Stimulated activated CD8-positive, alpha-beta memory T cell treated with anti-CD3 and anti-CD28 coated beads, Interleukin-7, amount 100 ng/mL, for 48 hours (primary cell): ENCODE measurements at regions not wholly inside any gene's neighbourhood (a gene's known extent, or its start where the extent isn't known, plus 50 kb on each side); places are given as distances from the start of the nearest gene placed in this dataset.
"Not testable (repeated sequence)": the region's sequence is repeated elsewhere in the genome, so short reads cannot be mapped to it uniquely, and the experiment has no call there.

ENCODE experiments used
- DNase-seq, 2 donors: peaks; one replicate each; pipeline ENCODE4 v3.0.0-alpha.2; 2020; ENCODE audit warnings: low read depth in 1 of 2; ENCODE audit errors: extremely low read depth in 1 of 2

GRCh38 chr9:38342532-38342931, 50.0 kb upstream of the ALDH1B1 start:
- DNase-seq = no peak

GRCh38 chr9:38342096-38342495, 50.4 kb upstream of the ALDH1B1 start:
- DNase-seq = no peak

DNA sequence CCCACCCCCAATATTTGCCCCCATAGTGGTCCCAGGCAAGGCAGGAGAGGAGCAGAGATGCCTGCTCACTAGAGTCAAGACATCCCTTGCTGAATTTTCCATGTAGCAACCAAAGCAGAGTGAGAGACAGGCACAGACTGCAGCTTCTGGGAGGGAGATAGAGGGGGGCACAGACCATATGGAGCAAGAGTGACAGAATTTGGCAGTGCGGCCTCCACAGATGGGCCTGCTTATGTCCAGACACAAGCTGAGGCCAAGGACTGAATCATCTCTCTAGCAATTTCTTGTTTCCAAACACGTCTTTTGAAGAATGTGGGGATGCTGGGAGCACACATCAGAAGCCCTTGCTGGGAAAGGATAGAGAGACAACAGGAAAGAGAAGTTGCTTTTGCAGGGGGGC, 53.0 kb upstream of the ALDH1B1 start:
- DNase-seq = no peak

DNA sequence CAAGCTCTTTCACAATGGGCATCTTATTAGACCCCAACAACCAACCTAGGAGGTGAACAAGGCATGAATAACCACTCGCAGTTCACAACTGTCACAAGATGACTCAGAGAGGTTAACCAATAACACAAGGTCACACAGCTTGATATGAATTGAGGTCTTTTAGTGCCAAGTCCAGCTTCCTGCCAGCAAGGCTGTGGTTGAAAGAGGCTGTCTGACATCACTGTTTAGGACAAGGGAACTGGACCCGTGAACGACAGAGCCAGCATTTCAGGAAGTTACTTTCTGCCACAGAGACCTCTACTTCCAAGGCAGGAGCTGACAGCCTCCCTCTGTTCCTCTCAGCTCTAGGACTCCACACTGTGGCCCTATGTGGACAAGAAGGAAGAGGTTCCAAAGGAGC, 53.4 kb upstream of the ALDH1B1 start:
- no peak for DNase-seq

DNA sequence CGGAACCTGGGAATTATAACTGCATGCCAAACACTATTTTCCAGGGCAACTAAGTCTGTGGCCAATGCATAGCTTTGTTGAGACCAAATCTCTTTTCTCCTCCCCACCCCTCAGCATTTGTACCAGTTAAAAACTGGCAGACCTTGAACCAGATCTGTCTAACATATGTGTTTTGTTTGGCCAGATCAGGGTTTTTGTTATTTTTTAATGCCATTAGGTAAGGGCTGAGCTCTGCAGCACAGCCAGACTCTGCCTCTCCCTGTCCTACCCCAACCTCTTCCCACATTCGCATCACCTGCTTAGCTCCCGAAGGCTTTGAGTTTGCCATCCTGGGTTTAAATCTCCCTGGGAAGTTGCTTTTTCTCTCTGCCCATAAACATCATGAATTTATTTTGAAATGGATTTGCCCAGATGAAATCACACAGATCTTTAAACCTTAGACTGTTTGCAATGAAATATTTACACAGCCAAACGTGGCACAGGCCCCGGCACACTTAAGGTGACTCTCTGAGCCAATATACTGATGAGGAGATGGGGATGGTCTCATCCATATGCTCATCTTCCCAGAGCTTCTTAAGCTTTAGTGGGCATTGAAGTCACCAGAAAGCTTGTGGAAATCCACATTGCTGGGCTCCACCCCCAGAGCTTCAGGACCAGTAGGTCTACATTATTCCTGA, 54.0 kb upstream of the ALDH1B1 start:
- no peak for DNase-seq

DNA sequence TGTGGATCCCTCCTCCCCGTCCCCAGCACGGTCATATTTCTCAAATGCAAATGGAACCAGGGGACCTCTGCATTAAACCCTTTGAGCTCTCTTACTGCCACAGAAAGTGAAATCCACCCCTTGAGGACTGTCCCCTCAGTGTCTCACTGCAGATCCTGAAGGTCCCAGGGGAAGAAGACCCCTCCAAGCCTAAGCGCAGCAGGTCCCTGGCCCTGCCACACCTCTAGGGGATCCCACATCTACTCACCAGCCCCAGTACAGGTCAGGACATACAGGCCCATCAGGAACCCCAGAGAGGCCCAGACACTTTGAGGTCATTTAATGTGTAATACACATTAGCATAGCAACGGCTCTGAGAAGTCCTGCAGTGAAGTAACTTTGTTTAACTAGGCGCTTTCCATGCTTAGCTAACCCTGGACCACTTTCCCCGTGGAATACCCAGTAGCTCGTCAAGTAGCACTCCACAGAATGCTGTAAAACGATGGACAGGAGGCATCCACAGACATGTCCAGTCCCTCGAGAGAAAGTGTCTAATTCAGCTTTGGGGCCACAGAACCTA, 54.7 kb upstream of the ALDH1B1 start:
- DNase-seq = no peak

- no peak for DNase-seq
Measured at GRCh38 chr9:38337181-38337580, 55.3 kb upstream of the ALDH1B1 start.

DNA sequence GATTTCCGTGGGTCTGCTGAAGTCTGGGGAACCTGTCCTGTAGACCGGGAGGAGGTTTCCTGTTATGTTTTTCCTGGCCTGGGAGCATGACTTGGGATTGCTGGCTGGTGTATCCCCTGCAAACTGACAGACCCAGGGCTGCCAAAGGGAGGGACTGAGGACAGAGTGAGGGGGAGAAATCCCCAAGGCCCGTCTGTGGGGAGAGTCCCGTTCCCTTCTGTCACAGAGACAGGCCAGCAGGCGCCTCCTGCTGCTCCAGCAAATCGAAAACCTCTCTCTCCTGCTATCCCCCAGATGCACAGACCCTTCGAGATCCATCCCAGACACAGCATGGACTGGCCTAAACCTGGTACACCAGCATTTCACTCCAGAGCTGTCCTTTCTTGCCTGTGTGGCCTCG, 56.2 kb upstream of the ALDH1B1 start:
- no peak for DNase-seq

- no peak for DNase-seq
Measured at GRCh38 chr9:38335686-38336085, 56.8 kb upstream of the ALDH1B1 start.

GRCh38 chr9:38334234-38334633, 58.3 kb upstream of the ALDH1B1 start:
- no peak for DNase-seq

DNA sequence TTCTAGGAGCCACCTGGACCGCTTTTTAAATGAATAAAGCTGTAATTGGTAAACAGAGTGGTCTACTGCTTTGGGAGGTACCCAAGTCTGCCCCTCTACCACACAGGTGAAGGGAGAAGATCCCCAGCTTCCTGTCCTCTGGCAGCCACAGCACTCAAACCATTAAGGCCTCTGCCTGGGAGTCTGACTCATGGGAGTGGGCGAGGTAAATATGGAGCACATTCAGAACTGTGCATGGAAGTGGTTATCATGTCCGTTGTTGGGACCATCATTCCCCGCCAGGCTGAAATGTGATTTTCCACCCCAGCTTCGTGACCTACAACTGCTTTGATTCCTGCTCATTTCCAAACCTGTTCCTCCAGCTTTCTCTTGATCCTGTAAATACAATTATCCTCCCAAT, 59.5 kb upstream of the ALDH1B1 start:
- DNase-seq = no peak

DNA sequence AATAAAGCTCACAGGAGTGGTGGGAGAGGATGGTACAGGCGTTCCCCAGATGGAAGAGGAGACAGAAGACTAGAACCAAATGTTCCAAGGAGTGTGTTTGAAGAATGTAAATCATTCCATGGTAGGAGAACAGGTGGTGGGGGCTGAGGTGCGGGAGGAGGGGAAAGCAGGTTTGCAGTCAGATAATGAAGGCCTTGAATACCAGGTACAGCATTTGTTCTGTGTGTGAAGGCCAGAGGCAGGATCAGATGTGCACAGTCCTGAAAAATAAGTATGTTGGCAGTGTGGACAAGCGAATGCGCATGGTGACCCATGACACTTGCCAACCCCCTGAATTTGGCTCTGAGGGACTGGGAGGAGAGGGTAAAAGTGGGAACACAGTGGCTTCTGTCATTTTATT, 59.9 kb upstream of the ALDH1B1 start:
- DNase-seq = no peak

DNA sequence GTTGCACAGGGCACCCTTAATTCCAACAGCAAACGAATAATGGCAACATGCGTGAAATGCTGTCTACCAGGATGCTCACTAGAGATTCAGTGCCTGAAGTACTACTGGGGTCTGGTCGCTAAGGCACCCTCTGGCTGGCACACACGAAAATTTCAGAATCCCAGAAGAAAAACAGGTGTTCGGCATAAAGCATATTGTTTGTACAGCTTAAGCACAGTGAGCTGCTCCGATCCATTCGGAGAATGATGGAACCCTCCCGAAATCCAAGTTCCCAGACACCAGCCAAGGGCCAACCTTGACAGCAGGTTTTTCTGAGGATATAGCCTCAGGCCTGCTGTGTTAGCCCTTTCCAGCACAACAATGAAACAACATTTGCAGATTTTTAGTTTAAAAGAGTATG, 61.4 kb upstream of the ALDH1B1 start:
- DNase-seq = no peak

- DNase-seq = no peak
Measured at GRCh38 chr9:38329968-38330367, 62.5 kb upstream of the ALDH1B1 start.

DNA sequence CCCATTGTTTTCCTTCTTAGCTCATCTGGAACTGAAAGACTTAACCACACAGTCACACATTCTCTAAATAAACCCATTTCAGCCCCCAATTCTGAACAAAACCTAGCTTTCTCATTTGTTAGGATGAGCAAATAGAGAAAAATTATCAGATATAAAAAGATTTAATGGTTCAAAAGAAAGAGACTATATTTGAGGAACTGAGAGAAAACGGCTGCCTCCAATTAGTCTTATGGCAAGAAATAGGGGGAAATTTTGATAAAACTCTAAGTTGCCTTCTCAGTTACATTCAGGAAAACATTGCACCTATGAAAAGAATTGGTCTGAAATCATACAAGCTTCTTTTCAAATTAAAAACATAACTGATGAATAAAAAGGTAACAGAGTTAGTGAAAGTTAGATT, 63.7 kb upstream of the ALDH1B1 start:
- DNase-seq = no peak

DNA sequence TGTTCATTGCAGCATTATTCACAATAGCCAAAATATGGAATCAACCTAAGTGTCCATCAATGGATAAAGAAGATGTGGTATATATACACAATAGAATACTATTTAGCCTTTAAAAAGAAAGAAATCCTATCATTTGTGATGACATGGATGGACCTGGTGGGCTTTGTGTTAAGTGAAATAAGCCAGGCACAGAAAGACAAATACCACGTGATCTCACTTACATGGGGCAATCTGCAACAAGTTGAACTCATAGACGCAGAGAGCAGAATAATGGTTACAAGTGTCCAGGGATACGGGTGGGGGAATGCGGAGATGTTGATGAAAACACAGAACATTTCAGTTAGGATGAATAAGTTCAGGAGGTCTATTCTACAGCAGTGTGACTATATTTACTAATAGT, 66.4 kb upstream of the ALDH1B1 start:
- no peak for DNase-seq

- DNase-seq = not testable (repeated sequence)
Measured at GRCh38 chr9:38324213-38324612, 68.3 kb upstream of the ALDH1B1 start.

DNA sequence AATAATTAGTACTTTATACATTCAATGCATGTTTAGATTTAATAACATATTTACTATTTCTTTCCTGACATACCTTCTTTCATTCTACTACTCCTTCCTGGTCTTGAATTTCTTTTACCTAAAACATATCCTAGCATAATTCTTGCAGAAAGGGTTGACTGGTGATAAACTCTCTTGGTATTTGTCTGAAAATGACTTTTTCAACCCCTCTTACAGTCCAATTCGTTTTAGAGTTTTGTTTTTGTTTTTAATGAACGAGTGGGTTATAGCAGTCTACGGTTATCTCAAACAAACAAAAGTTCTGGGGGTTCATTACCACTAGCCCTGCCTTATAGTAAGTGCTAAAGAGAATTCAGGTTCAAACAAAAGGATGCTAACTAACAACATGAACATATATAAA, 69.6 kb upstream of the ALDH1B1 start:
- DNase-seq = no peak

DNA sequence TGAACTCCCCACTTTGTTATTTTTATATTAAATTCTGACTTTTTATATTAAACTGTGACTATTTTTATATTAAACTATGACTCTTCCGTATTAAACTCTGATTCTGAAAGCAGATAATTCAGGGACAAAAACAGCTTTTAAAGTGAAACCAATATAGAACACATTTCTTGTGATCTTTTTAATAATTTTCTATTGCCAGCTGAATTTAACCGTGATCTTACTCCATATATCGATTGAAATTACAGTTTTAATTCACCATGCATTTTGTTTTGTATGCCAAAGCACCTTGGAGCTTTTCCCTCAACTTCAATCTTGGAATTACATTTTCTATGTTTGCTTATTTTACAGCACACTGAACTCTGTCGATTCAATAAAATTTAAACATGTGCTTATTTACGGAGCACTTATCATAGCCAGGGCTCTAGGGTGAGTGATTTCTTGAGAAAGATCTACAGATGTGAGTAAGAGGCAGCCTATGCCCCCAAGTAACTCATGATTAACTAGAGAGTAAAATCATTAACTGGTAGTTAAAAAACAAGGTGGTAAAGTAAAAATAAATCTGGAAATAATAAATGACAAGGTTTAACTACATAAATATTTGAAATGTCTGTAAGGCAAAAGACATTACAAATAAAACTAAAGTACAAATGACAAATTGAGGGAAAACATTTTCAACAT, 72.9 kb upstream of the ALDH1B1 start:
- DNase-seq = no peak

- DNase-seq = no peak
Measured at GRCh38 chr9:38318759-38319495, 73.6 kb upstream of the ALDH1B1 start.

GRCh38 chr9:38316166-38316780, 76.2 kb upstream of the ALDH1B1 start:
- DNase-seq = no peak
